ENCODE measurements at regions not wholly inside any gene's neighbourhood (a gene's known extent, or its start where the extent isn't known, plus 50 kb on each side); places are given as distances from the start of the nearest gene placed in this dataset.

- TF ChIP-seq EZH2 (IDR thresholded peaks at IDR 0.05; ENCODE audit: low read length, unreplicated experiment) (no peak), CTCF (conservative IDR thresholded peaks at IDR 0.05; ENCODE audit: low read depth, low read length) (no peak)
Measured at GRCh38 chr1:221583465-221583864, 158.4 kb downstream of the DUSP10 start.

All from PC-3 (cell line).